AG04449 (cell line): ENCODE measurements at regions not wholly inside any gene's neighbourhood (a gene's known extent, or its start where the extent isn't known, plus 50 kb on each side); places are given as distances from the start of the nearest gene placed in this dataset.

ENCODE experiments used
- CTCF ChIA-PET: fragments of 350-600 bp; formaldehyde crosslinking; extraction: SDS; loops from one replicate; lab custom pipeline; 2021; ENCODE audit warnings: antibody characterized with exemption; lab: Yijun Ruan, JAX
- POLR2A ChIA-PET: fragments of 400-600, 350-600 bp; formaldehyde crosslinking; extraction: SDS; loops from one replicate; lab custom pipeline; 2020; ENCODE audit warnings: antibody characterized with exemption, inconsistent platforms; lab: Yijun Ruan, JAX
- DNase-seq: peaks from one replicate; pipeline ENCODE4 v3.0.0-alpha.2; 2010; ENCODE audit warnings: low read depth, low spot score
- H3K4me3 ChIP-seq: 2 replicates; pipeline ENCODE4 v1.5.1; 2011; ENCODE audit warnings: low read depth, mild to moderate bottlenecking, control low read depth, low read length
- CTCF ChIP-seq: IDR thresholded peaks from one replicate; pipeline ENCODE4 v1.5.1; 2011; ENCODE audit warnings: mild to moderate bottlenecking, moderate library complexity, low read length, control low read depth, inconsistent platforms; ENCODE audit not compliant: insufficient read depth; ENCODE audit errors: missing control alignments

- no peak for DNase-seq
- ChIA-PET POLR2A (no interaction called here), CTCF (interaction anchor here (2.3 kb wide), 1 partner anchor 11 kb away, joined by 7 read pairs; no protein-coding TSS in a partner anchor)
Observed at GRCh38 chr6:40791004-40791403, 203.8 kb upstream of the LRFN2 start.

GRCh38 chr6:40788661-40789655, 201.8 kb upstream of the LRFN2 start:
- POLR2A ChIA-PET: no interaction called here
- H3K4me3 ChIP-seq: no peak overlapping the region
- TF ChIP-seq CTCF: no peak
- CTCF ChIA-PET: no interaction called here
- no peak for DNase-seq

More at GRCh38 chr6:40791004-40791403, 203.8 kb upstream of the LRFN2 start:
- TF ChIP-seq CTCF: no peak
- H3K4me3 ChIP-seq: no peak overlapping the region

GRCh38 chr6:40782355-40782754, 195.2 kb upstream of the LRFN2 start:
- CTCF ChIA-PET: no interaction called here
- POLR2A ChIA-PET: no interaction called here
- DNase-seq: no peak
- no peak for TF ChIP-seq CTCF
- no peak overlapping the region for H3K4me3 ChIP-seq

- no peak for TF ChIP-seq CTCF
Observed at GRCh38 chr6:40780637-40781036, 193.5 kb upstream of the LRFN2 start.

GRCh38 chr6:40779409-40779808, 192.2 kb upstream of the LRFN2 start:
- CTCF ChIA-PET: interaction anchor here (0.9 to 1.7 kb wide), 3 partner anchors 13 to 114 kb away, joined by 3 to 7 read pairs (median 4); no protein-coding TSS in a partner anchor
- no peak for TF ChIP-seq CTCF
- no peak overlapping the region for H3K4me3 ChIP-seq
- POLR2A ChIA-PET: no interaction called here
- peak; percentile 14 for DNase-seq

More at GRCh38 chr6:40780637-40781036, 193.5 kb upstream of the LRFN2 start:
- ChIA-PET CTCF (interaction anchor here (1.0 to 1.7 kb wide), 2 partner anchors 11 to 21 kb away, joined by 4 to 7 read pairs; no protein-coding TSS in a partner anchor), POLR2A (no interaction called here)
- no peak overlapping the region for H3K4me3 ChIP-seq
- DNase-seq: no peak

GRCh38 chr6:40778918-40779317, 191.8 kb upstream of the LRFN2 start:
- POLR2A ChIA-PET: no interaction called here
- DNase-seq: no peak

More at GRCh38 chr6:40778918-40779317, 191.8 kb upstream of the LRFN2 start:
- no peak for TF ChIP-seq CTCF
- no peak overlapping the region for H3K4me3 ChIP-seq
- CTCF ChIA-PET: interaction anchor here (1.7 kb wide), 1 partner anchor 13 kb away, joined by 7 read pairs; no protein-coding TSS in a partner anchor
